ENCODE measurements at regions not wholly inside any gene's neighbourhood (a gene's known extent, or its start where the extent isn't known, plus 50 kb on each side); places are given as distances from the start of the nearest gene placed in this dataset.
"Not testable (repeated sequence)": the region's sequence is repeated elsewhere in the genome, so short reads cannot be mapped to it uniquely, and the experiment has no call there.

- FAIRE-seq; DNase-seq (ENCODE audit: extremely low read depth in 1 of 4, low spot score in 3 of 4); ATAC-seq; BruUV-seq (replicated peaks); H3K9me1 ChIP-seq (ENCODE audit: control insufficient read depth, insufficient read depth, low read length); H3K9me3 ChIP-seq (replicated peaks; ENCODE audit: control insufficient read depth, insufficient read depth, low read depth, low read length); in situ Hi-C loops (cut with MboI); H3K4me1 ChIP-seq (replicated peaks in 1 of 2; ENCODE audit: control insufficient read depth in 2 of 2, insufficient read depth in 2 of 2, low read length in 2 of 2); H3K79me2 ChIP-seq (ENCODE audit: control insufficient read depth, insufficient read depth, low read length); intact Hi-C loops (cut with micrococcal nuclease); CTCF ChIA-PET (ENCODE audit: low intra/inter-chr PET ratio); H3K27me3 ChIP-seq (ENCODE audit: control insufficient read depth in 2 of 2, insufficient read depth in 2 of 2, low read length in 2 of 2); H4K20me1 ChIP-seq (replicated peaks; ENCODE audit: control insufficient read depth, insufficient read depth, low read length); H3K36me3 ChIP-seq (ENCODE audit: control insufficient read depth, insufficient read depth, low read length); TF ChIP-seq NR2C1 (tag; IDR thresholded peaks at IDR 0.05): not testable (repeated sequence)
- H2AFZ ChIP-seq (ENCODE audit: low read depth, low read length) = peak overlapping the region; percentile 96
- 36% methylated on average over 1 of the region's 7 CpGs for WGBS (ENCODE audit: insufficient coverage, low coverage, missing lambda C conversion rate)
- H3K4me3 ChIP-seq = peak overlapping the region; percentile 44
- peak overlapping the region; percentile 57; the same call in 1 of the 3 replicates for H3K27ac ChIP-seq (ENCODE audit: extremely low read depth, low read depth, low read length)
- POLR2A ChIA-PET = interaction anchor here (0.9 kb wide), 1 partner anchor 9 kb away, joined by 8 read pairs; no protein-coding TSS in a partner anchor
- peak overlapping the region; percentile 77 for H3K4me2 ChIP-seq (ENCODE audit: insufficient read depth, low read length)
- peak overlapping the region; percentile 41 to 51; a peak in 2 of 4 replicates for H3K9ac ChIP-seq (ENCODE audit: insufficient read depth in 1 of 2, low read depth in 2 of 2, low read length in 2 of 2)
- peak in 1 of 2 experiments; percentile 54; a peak in 1 of 4 replicates for TF ChIP-seq FOXA3 (CRISPR knock-in tag; conservative IDR thresholded peaks at IDR 0.05 in 1 of 2, IDR thresholded peaks at IDR 0.05 in 1 of 2)
- TF ChIP-seq POLR2G (IDR thresholded peaks at IDR 0.05; ENCODE audit: low read depth, low read length) = peak; percentile 22; the same call in 1 of the 2 replicates
- peak; percentile 34; the same call in 1 of the 2 replicates for TF ChIP-seq RBFOX2 (IDR thresholded peaks at IDR 0.05; ENCODE audit: low read depth, low read length)
- TF ChIP-seq POLR2A (conservative IDR thresholded peaks at IDR 0.05) = 0 out of 2 replicates have a peak, but pooled peaks have one; percentile 13
- peak in 1 of 3 experiments; percentile 26 for TF ChIP-seq YY1 (IDR thresholded peaks at IDR 0.05; ENCODE audit: borderline replicate concordance in 1 of 3, control insufficient read depth in 1 of 3, extremely low read depth in 1 of 3, insufficient read depth in 3 of 3, insufficient read length in 1 of 3, insufficient replicate concordance in 2 of 3, low read depth in 1 of 3, low read length in 2 of 3)
- TF ChIP-seq NR2C1 (IDR thresholded peaks at IDR 0.05) = peak; percentile 56
Measured at GRCh38 chr7:91394757-91395156, 130.5 kb downstream of the FZD1 start.
